Right renal cortex interstitium (tissue), 3 donors: ENCODE measurements at regions not wholly inside any gene's neighbourhood (a gene's known extent, or its start where the extent isn't known, plus 50 kb on each side); places are given as distances from the start of the nearest gene placed in this dataset.

Experiments used
- DNase-seq, 3 donors: peaks; one replicate each; pipeline ENCODE4 v3.0.0-alpha.2; 2013; ENCODE audit warnings: low read depth in 3 of 3, low spot score in 2 of 3

GRCh38 chr7:41313171-41313570, 389.7 kb downstream of the INHBA start:
- DNase-seq = no peak

GRCh38 chr7:41312235-41312634, 390.7 kb downstream of the INHBA start:
- DNase-seq = no peak

GRCh38 chr7:41311301-41311700, 391.6 kb downstream of the INHBA start:
- no peak for DNase-seq

- no peak for DNase-seq
Measured at GRCh38 chr7:41306486-41306885, 396.4 kb downstream of the INHBA start.

GRCh38 chr7:41305001-41305400, 397.9 kb downstream of the INHBA start:
- DNase-seq = no peak

GRCh38 chr7:41303709-41304108, 399.2 kb downstream of the INHBA start:
- DNase-seq = no peak

GRCh38 chr7:41298409-41298808, 404.5 kb downstream of the INHBA start:
- no peak for DNase-seq

GRCh38 chr7:41297166-41297565, 405.7 kb downstream of the INHBA start:
- DNase-seq = no peak

- DNase-seq = no peak
Measured at GRCh38 chr7:41295455-41295815, 407.5 kb downstream of the INHBA start.

- DNase-seq = no peak
Measured at GRCh38 chr7:41294556-41295454, 408.1 kb downstream of the INHBA start.

- no peak for DNase-seq
Measured at GRCh38 chr7:41292487-41292886, 410.4 kb downstream of the INHBA start.

- no peak for DNase-seq
Measured at GRCh38 chr7:41287559-41288335, 415.1 kb downstream of the INHBA start.

GRCh38 chr7:41280491-41280890, 422.4 kb downstream of the INHBA start:
- DNase-seq = no peak

- DNase-seq = no peak
Measured at GRCh38 chr7:41277561-41277960, 425.3 kb downstream of the INHBA start.

GRCh38 chr7:41275255-41275654, 427.6 kb downstream of the INHBA start:
- DNase-seq = no peak

- no peak for DNase-seq
Measured at GRCh38 chr7:41274179-41274578, 428.7 kb downstream of the INHBA start.

GRCh38 chr7:41272664-41273063, 430.2 kb downstream of the INHBA start:
- DNase-seq = no peak

GRCh38 chr7:41268878-41269277, 434.0 kb downstream of the INHBA start:
- no peak for DNase-seq

GRCh38 chr7:41261080-41261479, 441.8 kb downstream of the INHBA start:
- no peak for DNase-seq

GRCh38 chr7:41257660-41258059, 445.2 kb downstream of the INHBA start:
- no peak for DNase-seq

- DNase-seq = no peak
Measured at GRCh38 chr7:41256186-41256945, 446.5 kb downstream of the INHBA start.
